K562 (cell line): ENCODE measurements at regions not wholly inside any gene's neighbourhood (a gene's known extent, or its start where the extent isn't known, plus 50 kb on each side); places are given as distances from the start of the nearest gene placed in this dataset.

ENCODE experiments used
- ATAC-seq: fragments of 200-7000 bp; cut with Tn5 transposase; 3 replicates; pipeline ENCODE4 v1.9.1; 2020; ENCODE audit warnings: moderate library complexity
- BruUV-seq: library from RNA; stranded (reverse); fragments of 400-500 nt; replicated peaks from 2 replicates; lab custom pipeline; 2021; lab: Mats Ljungman, UMichigan
- CTCF ChIA-PET: fragments of 300-600 bp; formaldehyde crosslinking; extraction: SDS; loops from one replicate; lab custom pipeline; 2021; ENCODE audit warnings: low intra/inter-chr PET ratio; lab: Yijun Ruan, JAX
- POLR2A ChIA-PET: fragments of 300-600, 350-650 bp; sonication (Branson Sonifier 250); formaldehyde crosslinking; extraction: SDS; loops from one replicate; lab custom pipeline; 2021; ENCODE audit warnings: antibody characterized with exemption, inconsistent platforms; lab: Yijun Ruan, JAX
- DNase-seq, 4 experiments: peaks; one replicate each; pipeline versions ENCODE4 v3.0.0 to v3.0.0-alpha.2; 2011 to 2018; ENCODE audit warnings: low spot score in 3 of 4, mixed read lengths in 3 of 4; ENCODE audit errors: extremely low read depth in 1 of 4
- FAIRE-seq: peaks from 2 replicates; lab custom pipeline; 2011; peaks lifted over from hg19 to GRCh38; lab: Jason Lieb, UNC
- H2AFZ ChIP-seq: 2 replicates; pipeline ENCODE4 v1.6.0; 2011; ENCODE audit warnings: low read depth, low read length, control low read depth, inconsistent platforms
- H3K27ac ChIP-seq: fragments of 200-600 bp; 3 replicates; pipeline ENCODE4 v1.8.0; 2011; ENCODE audit warnings: low read depth, mild to moderate bottlenecking, control low read depth, inconsistent platforms, low read length, moderate library complexity, mixed read lengths; ENCODE audit errors: extremely low read depth
- H3K27me3 ChIP-seq, 2 experiments: fragments of 300-600 bp in 1 of 2; 2 replicates in 1 of 2; 3 replicates in 1 of 2; pipeline versions ENCODE4 v1.6.0 to v1.8.0; 2011; ENCODE audit warnings: inconsistent platforms in 2 of 2, low read length in 2 of 2, mild to moderate bottlenecking in 1 of 2, mixed read lengths in 1 of 2, moderate library complexity in 1 of 2; ENCODE audit not compliant: control insufficient read depth in 2 of 2, insufficient read depth in 2 of 2
- H3K36me3 ChIP-seq: fragments of 300-600 bp; 3 replicates; pipeline ENCODE4 v1.8.0; 2011; ENCODE audit warnings: mild to moderate bottlenecking, low read length, inconsistent platforms; ENCODE audit not compliant: control insufficient read depth, insufficient read depth
- H3K4me1 ChIP-seq, 2 experiments: fragments of 200-600 bp in 1 of 2; replicated peaks in 1 of 2; 2 replicates in 1 of 2; 3 replicates in 1 of 2; pipeline versions ENCODE4 v1.5.1 to v1.8.0; 2011; ENCODE audit warnings: inconsistent platforms in 2 of 2, low read length in 2 of 2, mild to moderate bottlenecking in 1 of 2, mixed read lengths in 1 of 2, moderate library complexity in 1 of 2; ENCODE audit not compliant: control insufficient read depth in 2 of 2, insufficient read depth in 2 of 2
- H3K4me2 ChIP-seq: 2 replicates; pipeline ENCODE4 v1.6.1; 2011; ENCODE audit warnings: low read length, control low read depth, inconsistent platforms, mixed read lengths; ENCODE audit not compliant: insufficient read depth
- H3K4me3 ChIP-seq: fragments of 200-600 bp; sonication (generic), shearing (Covaris generic); 2 replicates; pipeline ENCODE4 v1.5.1; 2016; ENCODE audit warnings: control low read depth, inconsistent platforms
- H3K79me2 ChIP-seq: fragments of 200-600 bp; 3 replicates; pipeline ENCODE4 v1.8.0; 2011; ENCODE audit warnings: low read length, inconsistent platforms; ENCODE audit not compliant: control insufficient read depth, insufficient read depth
- H3K9ac ChIP-seq, 2 experiments: 2 replicates each; pipeline versions ENCODE4 v1.6.0 to v1.6.1; 2011; ENCODE audit warnings: low read depth in 2 of 2, low read length in 2 of 2, control low read depth in 1 of 2, inconsistent platforms in 1 of 2, mild to moderate bottlenecking in 1 of 2, mixed read lengths in 1 of 2; ENCODE audit not compliant: insufficient read depth in 1 of 2
- H3K9me1 ChIP-seq: one replicate; pipeline ENCODE4 v1.6.0; 2011; ENCODE audit warnings: inconsistent platforms, mild to moderate bottlenecking, low read length, moderate library complexity; ENCODE audit not compliant: control insufficient read depth, insufficient read depth
- H3K9me3 ChIP-seq: replicated peaks from 2 replicates; pipeline ENCODE4 v1.5.1; 2011; ENCODE audit warnings: low read depth, low read length, inconsistent platforms; ENCODE audit not compliant: control insufficient read depth, insufficient read depth
- H4K20me1 ChIP-seq: replicated peaks from 2 replicates; pipeline ENCODE4 v1.6.1; 2011; ENCODE audit warnings: low read length, inconsistent platforms, mixed read lengths; ENCODE audit not compliant: control insufficient read depth, insufficient read depth
- BRCA1 ChIP-seq, 2 experiments: fragments of 450-650 bp in 1 of 2; sonication (generic) in 1 of 2; formaldehyde crosslinking in 1 of 2; IDR thresholded peaks; 2 replicates each; pipeline versions ENCODE4 v1.5.0 to v1.6.1; 2017 to 2020; ENCODE audit warnings: mild to moderate bottlenecking in 1 of 2, missing genetic modification reagents in 1 of 2
- FOXP4 ChIP-seq: sonication (generic); formaldehyde crosslinking; IDR thresholded peaks from 2 replicates; pipeline ENCODE4 v1.8.0; 2022; ENCODE audit warnings: mild to moderate bottlenecking, missing genetic modification reagents, borderline replicate concordance
- LARP7 ChIP-seq: fragments of 450-650 bp; IDR thresholded peaks from 2 replicates; pipeline ENCODE4 v1.6.1; 2016
- THRB ChIP-seq: fragments of 450-650 bp; formaldehyde crosslinking; conservative IDR thresholded peaks from 2 replicates; pipeline ENCODE4 v1.4.0; 2022; ENCODE audit warnings: mild to moderate bottlenecking, missing genetic modification characterization
- ZBTB8A ChIP-seq: fragments of 450-650 bp; IDR thresholded peaks from 2 replicates; pipeline ENCODE4 v1.6.1; 2018; ENCODE audit warnings: mild to moderate bottlenecking, moderate library complexity; ENCODE audit not compliant: partially characterized antibody
- ZNF23 ChIP-seq: fragments of 250-450 bp; sonication (Bioruptor Pico); IDR thresholded peaks from 2 replicates; pipeline ENCODE4 v1.4.0; 2020; ENCODE audit warnings: mild to moderate bottlenecking
- ZNF407 ChIP-seq: fragments of 450-650 bp; IDR thresholded peaks from 2 replicates; pipeline ENCODE4 v1.6.1; 2016; ENCODE audit warnings: low read depth
- ZNF830 ChIP-seq: fragments of 250-450 bp; sonication (Bioruptor Pico); IDR thresholded peaks from 2 replicates; pipeline ENCODE4 v1.5.0; 2021; ENCODE audit warnings: mild to moderate bottlenecking
- WGBS: fragments of 100-300 bp; shearing (Covaris generic); methylation state at CpG from one replicate; pipeline ENCODE4 v1.1.6; 2016; ENCODE audit warnings: low coverage, mixed read lengths; ENCODE audit not compliant: insufficient coverage; ENCODE audit errors: missing lambda C conversion rate; 5-methylcytosine and 5-hydroxymethylcytosine counted together
- in situ Hi-C: fragments of 300-500 bp; cut with MboI; formaldehyde crosslinking; loops from 4 replicates; pipeline ENCODE4 v1.15.0; 2018; ENCODE audit warnings: inconsistent platforms, mixed read lengths
- intact Hi-C: fragments of 100-400 bp; cut with micrococcal nuclease; formaldehyde crosslinking; loops from 2 replicates; pipeline ENCODE4 v1.14.2; 2022

- no peak for TF ChIP-seq ZNF407
Observed at GRCh38 chr5:98994611-98995010, 65.8 kb upstream of the CHD1 start (continued).

- in situ Hi-C loops, result no loop called here
- CTCF ChIA-PET, result no interaction called here
- Histone ChIP-seq H4K20me1 (no peaks in the 10 kb centered on the region), H3K4me2 (no peak overlapping the region), H3K4me3 (no peak overlapping the region), H3K9me3 (no peaks in the 10 kb centered on the region), H3K79me2 (no peaks in the 10 kb centered on the region), H2AFZ (peak overlapping the region; percentile 53), H3K27me3 (no peaks in the 10 kb centered on the region), H3K36me3 (no peaks in the 10 kb centered on the region), H3K27ac (no peak overlapping the region), H3K4me1 (no peaks in the 10 kb centered on the region; a peak in 1 of 5 replicates), H3K9me1 (no peaks in the 10 kb centered on the region), H3K9ac (no peak overlapping the region)
- BruUV-seq, result no TSS peak
- POLR2A ChIA-PET, result interaction anchor here (0.9 kb wide), 1 partner anchor 11 kb away, joined by 5 read pairs; no protein-coding TSS in a partner anchor
- ATAC-seq (peak; percentile 51), FAIRE-seq (no peak), DNase-seq (peak in 1 of 4 experiments; percentile 18)
- intact Hi-C loops, result no loop called here
- 34% methylated on average over 3 of the region's 3 CpGs for WGBS
- TF ChIP-seq THRB (CRISPR knock-in tag) (no peak), ZBTB8A (no peak), ZNF830 (CRISPR knock-in tag) (no peak), ZNF23 (CRISPR knock-in tag) (no peak), LARP7 (no peak), BRCA1 (IDR thresholded peaks at IDR 0.05) (no peak), BRCA1 (CRISPR knock-in tag; IDR thresholded peaks at IDR 0.05) (no peak), FOXP4 (CRISPR knock-in tag) (no peak)
Observed at GRCh38 chr5:98993512-98993911, 64.7 kb upstream of the CHD1 start.
